NCI-H2227 (cell line): ENCODE measurements at regions not wholly inside any gene's neighbourhood (a gene's known extent, or its start where the extent isn't known, plus 50 kb on each side); places are given as distances from the start of the nearest gene placed in this dataset.

ENCODE experiments used
- DNase-seq: peaks from one replicate; lab custom pipeline; 2025; ENCODE audit not compliant: unreplicated experiment; lab: John Stamatoyannopoulos, UW

DNA sequence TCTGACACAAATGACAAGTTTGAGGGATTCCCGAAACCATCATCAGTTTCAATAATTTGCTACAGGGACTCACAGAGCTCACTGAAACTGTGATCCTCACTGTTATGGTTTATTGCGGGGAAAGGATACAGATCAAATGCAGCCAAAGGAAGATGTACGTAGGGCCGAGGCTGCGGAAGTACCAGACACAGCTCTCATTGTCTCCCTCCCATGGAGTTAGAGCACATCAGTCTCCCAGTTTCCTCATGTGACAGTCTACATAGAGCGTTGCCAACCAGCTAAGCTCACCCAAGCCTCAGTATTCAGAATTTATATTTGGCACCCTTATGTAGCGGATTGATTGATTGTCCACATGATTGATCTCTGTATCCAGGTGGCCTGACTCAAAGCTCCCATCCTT, 137.8 kb upstream of the TENM3 start:
- no peak for DNase-seq

- no peak for DNase-seq
Measured at GRCh38 chr4:182107931-182108330, 135.3 kb upstream of the TENM3 start.

- no peak for DNase-seq
Measured at GRCh38 chr4:182111586-182111985, 131.6 kb upstream of the TENM3 start.

DNA sequence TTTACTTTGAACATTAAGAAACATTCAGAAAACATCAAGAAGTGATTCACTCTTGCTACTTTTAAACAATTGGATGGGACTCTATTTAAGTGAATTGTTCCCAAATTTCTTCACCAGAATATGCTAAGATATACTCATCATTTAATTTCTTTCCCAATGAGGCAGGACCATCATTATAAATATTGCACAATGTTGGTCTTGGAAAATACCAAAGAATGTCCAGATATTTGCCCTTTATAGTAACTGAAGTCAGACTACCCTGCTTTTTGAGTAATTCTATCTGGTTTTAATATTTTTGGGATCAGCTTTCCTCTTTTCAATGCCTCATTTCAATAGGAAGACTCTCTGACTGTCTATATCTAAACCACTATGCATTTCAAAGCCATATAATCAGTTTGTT, 129.4 kb upstream of the TENM3 start:
- no peak for DNase-seq

GRCh38 chr4:182124359-182124758, 118.8 kb upstream of the TENM3 start:
- DNase-seq = no peak

DNA sequence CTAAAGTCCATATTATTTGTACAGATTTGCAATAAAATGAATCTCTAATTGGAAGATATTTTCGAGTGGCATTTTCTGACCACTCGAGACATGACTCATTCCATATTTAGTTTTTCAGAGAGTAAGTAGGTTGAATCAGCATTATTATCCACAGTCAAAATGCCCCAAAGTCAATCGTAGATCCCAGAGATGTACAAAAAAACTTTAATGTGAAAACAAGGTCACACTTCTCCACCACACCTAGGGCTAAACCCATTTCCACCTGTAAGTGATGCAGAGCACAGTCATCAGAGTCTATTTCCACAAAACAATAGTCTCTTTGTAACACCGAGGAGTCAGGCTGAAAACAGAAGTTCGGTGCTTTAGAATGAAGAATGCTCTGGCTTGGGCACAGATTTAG, 117.1 kb upstream of the TENM3 start:
- no peak for DNase-seq

GRCh38 chr4:182126603-182127002, 116.6 kb upstream of the TENM3 start:
- DNase-seq = no peak

DNA sequence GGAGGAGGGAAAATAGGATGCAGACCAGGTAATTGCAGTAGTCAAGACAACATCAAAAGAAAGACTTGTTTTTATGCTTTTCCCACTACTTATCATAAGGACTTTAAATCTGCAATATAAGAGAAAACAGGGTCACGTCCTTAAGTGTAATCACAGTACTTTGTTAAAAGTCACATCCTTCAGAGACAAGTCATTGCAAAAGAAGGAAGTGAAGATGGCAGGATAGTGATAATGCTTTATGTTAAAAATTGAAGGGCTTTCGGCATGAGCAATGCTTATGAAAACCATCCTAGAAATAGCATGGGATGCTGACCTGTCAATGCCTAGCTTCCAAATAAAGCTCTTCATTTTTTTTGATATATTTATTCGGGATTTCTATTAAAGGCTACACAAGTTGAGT, 110.2 kb upstream of the TENM3 start:
- no peak for DNase-seq

GRCh38 chr4:182134261-182134660, 108.9 kb upstream of the TENM3 start:
- DNase-seq = no peak

DNA sequence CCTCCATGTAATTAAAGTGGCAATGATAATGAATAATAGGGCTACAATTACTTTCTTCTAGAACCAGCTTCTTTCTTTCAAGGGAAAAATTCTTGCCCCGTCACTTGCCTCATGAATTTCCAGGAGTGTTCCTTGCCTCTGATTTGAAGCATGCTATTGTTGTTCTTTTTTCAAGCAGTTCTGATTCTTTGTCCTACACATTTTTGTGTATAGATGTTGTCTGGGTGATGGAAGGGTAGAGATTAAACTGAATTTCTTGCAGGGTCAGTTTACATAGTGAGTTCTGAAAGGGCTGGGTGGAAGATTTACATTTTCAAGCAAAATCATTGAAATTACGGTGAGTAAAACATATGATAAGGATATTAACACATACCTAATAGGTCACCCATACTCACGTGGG, 107.0 kb upstream of the TENM3 start:
- no peak for DNase-seq

DNA sequence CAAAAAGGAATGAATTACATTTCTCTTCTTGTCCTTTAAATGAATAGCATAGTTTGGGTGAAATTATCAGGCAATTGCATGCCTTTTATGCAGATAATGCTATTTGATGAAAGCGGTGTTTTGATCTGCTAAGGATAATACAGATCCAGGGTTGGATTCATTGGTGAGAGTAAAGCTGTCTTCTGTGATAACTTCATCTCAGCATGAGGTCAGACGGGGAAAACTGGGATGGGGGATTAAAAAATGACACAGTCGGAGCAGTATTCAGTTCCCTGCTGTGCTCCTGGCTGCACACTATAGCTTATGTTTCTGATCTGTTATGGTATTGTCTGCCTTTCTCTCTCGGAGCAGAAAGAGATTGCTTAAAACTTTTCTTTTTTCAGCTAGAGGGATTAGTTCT, 105.9 kb upstream of the TENM3 start:
- no peak for DNase-seq

- no peak for DNase-seq
Measured at GRCh38 chr4:182139491-182139890, 103.7 kb upstream of the TENM3 start.

- DNase-seq = no peak
Measured at GRCh38 chr4:182140547-182140946, 102.7 kb upstream of the TENM3 start.

DNA sequence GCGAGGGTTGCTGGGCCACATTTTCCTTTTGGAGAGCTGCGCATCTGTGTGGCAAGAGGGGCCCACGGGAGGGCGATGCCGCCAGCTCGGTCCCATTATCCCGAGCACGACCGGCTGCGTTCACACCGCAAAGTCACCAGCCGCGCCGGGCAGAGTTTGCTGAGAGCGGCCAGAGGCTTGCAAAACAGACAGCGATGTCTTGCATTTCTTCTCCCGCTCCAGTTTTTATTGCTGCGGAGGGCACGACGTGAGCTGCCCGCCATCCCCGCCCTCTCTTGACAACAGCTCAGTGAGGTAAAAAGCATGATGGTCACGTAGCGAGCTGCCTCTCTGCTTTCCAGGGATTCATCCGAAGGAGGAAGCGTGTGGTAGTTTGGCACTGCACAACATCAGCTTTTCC, 102.1 kb upstream of the TENM3 start:
- no peak for DNase-seq

DNA sequence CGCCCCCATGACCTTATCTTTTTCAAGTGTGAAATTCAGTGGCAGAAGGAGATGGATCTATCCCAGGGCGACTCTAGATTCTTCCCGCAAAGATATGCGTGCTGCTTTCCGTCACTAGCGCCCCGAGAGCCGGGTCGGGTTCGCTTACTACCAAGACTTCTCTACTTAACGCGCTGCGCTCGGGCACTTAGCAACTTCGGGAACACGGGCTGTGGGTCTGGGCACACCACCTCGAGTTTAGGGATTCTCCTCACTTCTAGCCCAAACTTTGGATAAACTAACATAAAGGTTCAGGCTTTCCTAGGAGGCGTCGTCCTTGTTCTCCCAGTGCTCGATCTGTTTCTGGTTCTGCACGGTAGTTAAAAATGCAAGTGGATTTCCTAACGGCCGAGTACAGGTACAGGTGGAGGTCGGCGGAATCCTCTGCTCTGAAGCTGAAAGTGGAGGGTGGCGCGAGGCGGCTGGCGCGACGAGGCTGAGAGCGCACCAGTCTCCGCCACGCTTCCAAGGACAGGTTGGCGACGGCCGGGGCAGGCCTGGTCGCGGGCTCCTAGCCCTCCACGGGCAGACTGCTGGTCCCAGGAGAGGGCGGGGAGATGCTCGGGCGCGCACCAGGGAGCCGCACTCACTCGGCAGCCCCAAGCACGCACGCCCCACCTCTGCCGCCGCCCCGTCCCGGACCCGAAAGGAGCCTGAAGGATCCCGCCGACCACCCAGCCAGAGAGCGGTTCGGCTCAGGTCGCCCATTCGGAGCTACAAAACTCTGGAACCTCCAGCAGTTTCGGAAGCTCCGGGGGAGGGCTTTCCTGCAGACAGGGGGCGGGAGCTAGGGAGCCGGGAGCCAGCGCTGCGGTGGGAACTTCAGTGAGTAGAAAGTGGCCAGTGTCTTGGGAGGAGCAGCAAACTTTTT, 100.8 kb upstream of the TENM3 start:
- DNase-seq = no peak

- no peak for DNase-seq
Measured at GRCh38 chr4:182143086-182143821, 99.9 kb upstream of the TENM3 start.

DNA sequence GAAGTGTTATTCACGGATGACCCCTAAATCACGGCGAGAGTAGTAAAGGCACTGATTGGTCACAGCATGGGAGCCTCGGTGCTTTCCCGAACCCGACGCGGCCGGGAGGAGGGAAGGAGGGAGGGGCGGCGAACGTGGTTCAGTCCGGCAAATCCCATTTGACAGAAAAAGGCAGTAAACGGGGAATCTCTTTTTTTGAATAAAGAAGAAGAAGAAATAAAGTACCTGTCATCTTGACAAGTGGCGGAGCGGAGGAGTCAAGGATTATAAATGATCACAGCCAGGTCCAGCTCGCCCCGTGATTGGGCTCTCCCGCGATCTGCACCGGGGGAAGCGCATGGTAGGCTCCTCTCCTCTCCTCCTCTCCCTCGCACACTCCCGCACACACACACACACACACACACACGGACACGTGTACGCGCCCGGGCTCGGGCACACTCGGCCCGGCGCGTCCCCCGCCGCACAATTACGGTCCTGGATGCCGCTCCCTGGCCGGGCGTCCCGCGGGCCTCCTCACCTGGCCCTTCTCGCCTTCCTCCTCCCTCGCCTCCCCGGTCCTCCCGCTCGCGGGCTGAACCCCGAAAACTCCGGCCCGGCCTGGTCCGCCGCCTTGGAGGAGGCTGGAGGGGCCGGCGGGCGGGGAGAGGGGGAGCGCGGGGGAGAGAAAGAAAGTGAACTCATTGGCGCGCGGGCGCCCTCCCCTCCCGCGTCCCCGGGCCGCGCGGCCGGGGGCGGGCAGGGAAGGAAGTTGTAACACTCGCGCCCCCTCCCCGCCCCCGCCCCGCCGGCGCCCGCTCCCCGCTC, 99.2 kb upstream of the TENM3 start:
- DNase-seq = peak; percentile 70

GRCh38 chr4:182144626-182145333, 98.4 kb upstream of the TENM3 start:
- peak; percentile 65 for DNase-seq

GRCh38 chr4:182145334-182145905, 97.8 kb upstream of the TENM3 start:
- no peak for DNase-seq

DNA sequence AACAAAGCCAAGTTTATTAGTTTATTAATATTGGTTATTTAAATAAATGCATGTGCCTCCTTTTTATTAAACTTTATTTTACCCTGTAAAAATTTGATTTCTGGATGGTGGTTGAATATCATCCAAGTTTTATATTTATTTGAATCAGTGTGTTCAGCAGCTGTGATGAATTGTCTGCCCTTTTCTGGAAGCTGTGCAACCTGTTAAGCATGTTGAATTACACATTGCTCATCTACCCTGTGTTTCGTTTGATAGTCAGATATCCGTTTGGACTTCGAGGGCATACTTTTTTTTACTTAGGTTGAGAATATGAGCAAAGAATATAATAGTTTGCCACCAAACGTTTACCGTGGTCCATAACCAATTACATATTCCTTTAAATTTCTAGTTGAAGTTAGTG, 95.8 kb upstream of the TENM3 start:
- DNase-seq = no peak

GRCh38 chr4:182150645-182151044, 92.6 kb upstream of the TENM3 start:
- DNase-seq = no peak
